K562 (cell line): ENCODE measurements at regions not wholly inside any gene's neighbourhood (a gene's known extent, or its start where the extent isn't known, plus 50 kb on each side); places are given as distances from the start of the nearest gene placed in this dataset.

Experiments
- ATAC-seq: fragments of 200-7000 bp; cut with Tn5 transposase; 3 replicates; pipeline ENCODE4 v1.9.1; 2020; ENCODE audit warnings: moderate library complexity
- BruUV-seq: library from RNA; stranded (reverse); fragments of 400-500 nt; replicated peaks from 2 replicates; lab custom pipeline; 2021; lab: Mats Ljungman, UMichigan
- CTCF ChIA-PET: fragments of 300-600 bp; formaldehyde crosslinking; extraction: SDS; loops from one replicate; lab custom pipeline; 2021; ENCODE audit warnings: low intra/inter-chr PET ratio; lab: Yijun Ruan, JAX
- POLR2A ChIA-PET: fragments of 300-600, 350-650 bp; sonication (Branson Sonifier 250); formaldehyde crosslinking; extraction: SDS; loops from one replicate; lab custom pipeline; 2021; ENCODE audit warnings: antibody characterized with exemption, inconsistent platforms; lab: Yijun Ruan, JAX
- DNase-seq, 4 experiments: peaks; one replicate each; pipeline versions ENCODE4 v3.0.0 to v3.0.0-alpha.2; 2011 to 2018; ENCODE audit warnings: low spot score in 3 of 4, mixed read lengths in 3 of 4; ENCODE audit errors: extremely low read depth in 1 of 4
- FAIRE-seq: peaks from 2 replicates; lab custom pipeline; 2011; peaks lifted over from hg19 to GRCh38; lab: Jason Lieb, UNC
- H2AFZ ChIP-seq: 2 replicates; pipeline ENCODE4 v1.6.0; 2011; ENCODE audit warnings: low read depth, low read length, control low read depth, inconsistent platforms
- H3K27ac ChIP-seq: fragments of 200-600 bp; 3 replicates; pipeline ENCODE4 v1.8.0; 2011; ENCODE audit warnings: low read depth, mild to moderate bottlenecking, control low read depth, inconsistent platforms, low read length, moderate library complexity, mixed read lengths; ENCODE audit errors: extremely low read depth
- H3K27me3 ChIP-seq, 2 experiments: fragments of 300-600 bp in 1 of 2; 2 replicates in 1 of 2; 3 replicates in 1 of 2; pipeline versions ENCODE4 v1.6.0 to v1.8.0; 2011; ENCODE audit warnings: inconsistent platforms in 2 of 2, low read length in 2 of 2, mild to moderate bottlenecking in 1 of 2, mixed read lengths in 1 of 2, moderate library complexity in 1 of 2; ENCODE audit not compliant: control insufficient read depth in 2 of 2, insufficient read depth in 2 of 2
- H3K36me3 ChIP-seq: fragments of 300-600 bp; 3 replicates; pipeline ENCODE4 v1.8.0; 2011; ENCODE audit warnings: mild to moderate bottlenecking, low read length, inconsistent platforms; ENCODE audit not compliant: control insufficient read depth, insufficient read depth
- H3K4me1 ChIP-seq, 2 experiments: fragments of 200-600 bp in 1 of 2; replicated peaks in 1 of 2; 2 replicates in 1 of 2; 3 replicates in 1 of 2; pipeline versions ENCODE4 v1.5.1 to v1.8.0; 2011; ENCODE audit warnings: inconsistent platforms in 2 of 2, low read length in 2 of 2, mild to moderate bottlenecking in 1 of 2, mixed read lengths in 1 of 2, moderate library complexity in 1 of 2; ENCODE audit not compliant: control insufficient read depth in 2 of 2, insufficient read depth in 2 of 2
- H3K4me2 ChIP-seq: 2 replicates; pipeline ENCODE4 v1.6.1; 2011; ENCODE audit warnings: low read length, control low read depth, inconsistent platforms, mixed read lengths; ENCODE audit not compliant: insufficient read depth
- H3K4me3 ChIP-seq: fragments of 200-600 bp; sonication (generic), shearing (Covaris generic); 2 replicates; pipeline ENCODE4 v1.5.1; 2016; ENCODE audit warnings: control low read depth, inconsistent platforms
- H3K79me2 ChIP-seq: fragments of 200-600 bp; 3 replicates; pipeline ENCODE4 v1.8.0; 2011; ENCODE audit warnings: low read length, inconsistent platforms; ENCODE audit not compliant: control insufficient read depth, insufficient read depth
- H3K9ac ChIP-seq, 2 experiments: 2 replicates each; pipeline versions ENCODE4 v1.6.0 to v1.6.1; 2011; ENCODE audit warnings: low read depth in 2 of 2, low read length in 2 of 2, control low read depth in 1 of 2, inconsistent platforms in 1 of 2, mild to moderate bottlenecking in 1 of 2, mixed read lengths in 1 of 2; ENCODE audit not compliant: insufficient read depth in 1 of 2
- H3K9me1 ChIP-seq: one replicate; pipeline ENCODE4 v1.6.0; 2011; ENCODE audit warnings: inconsistent platforms, mild to moderate bottlenecking, low read length, moderate library complexity; ENCODE audit not compliant: control insufficient read depth, insufficient read depth
- H3K9me3 ChIP-seq: replicated peaks from 2 replicates; pipeline ENCODE4 v1.5.1; 2011; ENCODE audit warnings: low read depth, low read length, inconsistent platforms; ENCODE audit not compliant: control insufficient read depth, insufficient read depth
- H4K20me1 ChIP-seq: replicated peaks from 2 replicates; pipeline ENCODE4 v1.6.1; 2011; ENCODE audit warnings: low read length, inconsistent platforms, mixed read lengths; ENCODE audit not compliant: control insufficient read depth, insufficient read depth
- E2F3 ChIP-seq: fragments of 250-450 bp; sonication (Bioruptor Pico); IDR thresholded peaks from 2 replicates; pipeline ENCODE4 v1.4.0; 2020; ENCODE audit warnings: mild to moderate bottlenecking
- FOXA1 ChIP-seq: fragments of 450-650 bp; IDR thresholded peaks from 2 replicates; pipeline ENCODE4 v1.6.1; 2016; ENCODE audit warnings: mild to moderate bottlenecking, borderline replicate concordance
- RNF2 ChIP-seq: sonication (generic); IDR thresholded peaks from 2 replicates; pipeline ENCODE4 v1.6.1; 2016
- RUNX1 ChIP-seq: sonication (generic); IDR thresholded peaks from 2 replicates; pipeline ENCODE4 v1.6.1; 2016; ENCODE audit warnings: antibody characterized with exemption, low read depth
- SIN3B ChIP-seq: fragments of 450-650 bp; IDR thresholded peaks from 2 replicates; pipeline ENCODE4 v1.6.1; 2017; ENCODE audit warnings: low read depth, mild to moderate bottlenecking, moderate library complexity
- SMARCA4 ChIP-seq: fragments of 450-650 bp; IDR thresholded peaks from 2 replicates; pipeline ENCODE4 v1.6.1; 2016
- TOE1 ChIP-seq, 2 experiments: fragments of 450-650 bp in 1 of 2; sonication (generic) in 1 of 2; formaldehyde crosslinking in 1 of 2; IDR thresholded peaks; 2 replicates each; pipeline versions ENCODE4 v1.7.1 to v1.8.0; 2016 to 2022; ENCODE audit warnings: borderline replicate concordance in 2 of 2, mild to moderate bottlenecking in 2 of 2, antibody characterized with exemption in 1 of 2, inconsistent platforms in 1 of 2, low read depth in 1 of 2, missing genetic modification reagents in 1 of 2, moderate library complexity in 1 of 2
- U2AF1 ChIP-seq: fragments of 200-400 bp; formaldehyde crosslinking; optimal IDR thresholded peaks from 2 replicates; pipeline ENCODE3; 2017; ENCODE audit warnings: mild to moderate bottlenecking, low read depth, low read length, moderate library complexity
- ZNF124 ChIP-seq: sonication (generic); formaldehyde crosslinking; IDR thresholded peaks from 2 replicates; pipeline ENCODE4 v1.8.1; 2022; ENCODE audit warnings: missing genetic modification reagents
- ZNF133 ChIP-seq: fragments of 250-450 bp; sonication (Bioruptor Pico); IDR thresholded peaks from 2 replicates; pipeline ENCODE4 v1.4.0; 2020; ENCODE audit warnings: mild to moderate bottlenecking
- ZNF232 ChIP-seq: sonication (generic); formaldehyde crosslinking; IDR thresholded peaks from 2 replicates; pipeline ENCODE4 v1.8.0; 2022; ENCODE audit warnings: mild to moderate bottlenecking, missing genetic modification reagents
- ZNF347 ChIP-seq: fragments of 450-650 bp; formaldehyde crosslinking; IDR thresholded peaks from 2 replicates; pipeline ENCODE4 v1.4.0; 2020; ENCODE audit warnings: low read depth, mild to moderate bottlenecking, moderate library complexity
- ZNF436 ChIP-seq: fragments of 250-450, 450-650 bp; sonication (Bioruptor Pico); formaldehyde crosslinking; IDR thresholded peaks from 2 replicates; pipeline ENCODE4 v1.7.0; 2020; ENCODE audit warnings: mild to moderate bottlenecking
- ZNF583 ChIP-seq: fragments of 250-450 bp; sonication (Bioruptor Pico); IDR thresholded peaks from 2 replicates; pipeline ENCODE4 v1.4.0; 2020
- ZNF584 ChIP-seq: fragments of 200-800 bp; sonication (Bioruptor generic); IDR thresholded peaks from 2 replicates; pipeline ENCODE4 v1.6.1; 2016; ENCODE audit warnings: low read depth, mild to moderate bottlenecking, missing genetic modification characterization, missing compliant biosample characterization
- WGBS: fragments of 100-300 bp; shearing (Covaris generic); methylation state at CpG from one replicate; pipeline ENCODE4 v1.1.6; 2016; ENCODE audit warnings: low coverage, mixed read lengths; ENCODE audit not compliant: insufficient coverage; ENCODE audit errors: missing lambda C conversion rate; 5-methylcytosine and 5-hydroxymethylcytosine counted together
- in situ Hi-C: fragments of 300-500 bp; cut with MboI; formaldehyde crosslinking; loops from 4 replicates; pipeline ENCODE4 v1.15.0; 2018; ENCODE audit warnings: inconsistent platforms, mixed read lengths
- intact Hi-C: fragments of 100-400 bp; cut with micrococcal nuclease; formaldehyde crosslinking; loops from 2 replicates; pipeline ENCODE4 v1.14.2; 2022
- TF ChIP-seq, protein P1 (sequence below): fragments of 200-800 bp; sonication (Bioruptor generic); IDR thresholded peaks from 2 replicates; pipeline ENCODE4 v1.6.1; 2017; ENCODE audit warnings: missing genetic modification characterization, missing compliant biosample characterization

DNA sequence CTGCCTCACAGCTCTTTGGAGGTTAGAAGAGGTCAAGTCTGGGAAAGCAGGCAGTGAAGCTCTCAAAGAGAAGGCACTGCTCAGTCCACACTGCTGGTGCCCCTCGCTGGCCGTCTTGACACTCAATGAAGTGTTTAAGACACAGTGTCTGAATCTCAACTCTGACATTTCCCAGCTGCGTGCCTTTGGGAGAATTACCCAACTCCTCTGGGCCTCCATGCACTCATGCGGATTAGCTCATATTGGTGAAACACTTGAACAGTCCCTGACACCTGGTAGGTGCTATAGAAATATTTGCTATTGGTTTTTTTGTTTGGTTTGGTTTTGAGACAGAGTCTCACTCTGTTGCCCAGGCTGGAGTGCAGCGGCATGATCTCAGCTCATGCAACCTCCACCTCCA lies 281.0 kb downstream of the SRBD1 start:
- CTCF ChIA-PET: no interaction called here
- Histone ChIP-seq H3K4me3 (no peak overlapping the region), H3K79me2 (no peaks in the 10 kb centered on the region), H3K9me3 (no peaks in the 10 kb centered on the region), H3K9ac (no peak overlapping the region), H3K36me3 (no peaks in the 10 kb centered on the region), H3K9me1 (no peaks in the 10 kb centered on the region), H3K27ac (no peak overlapping the region), H4K20me1 (no peaks in the 10 kb centered on the region), H2AFZ (no peak overlapping the region), H3K27me3 (peaks cover 21 to 68% of the 10 kb centered on the region in 2 experiments), H3K4me1 (no peaks in the 10 kb centered on the region), H3K4me2 (no peak overlapping the region)
- FAIRE-seq (no peak), DNase-seq (no peak), ATAC-seq (no peak)
- POLR2A ChIA-PET: interaction anchor here (1.2 kb wide), 1 partner anchor 9 kb away, joined by 4 read pairs; no protein-coding TSS in a partner anchor
- in situ Hi-C loops: no loop called here
- no TSS peak for BruUV-seq
- 2% methylated on average over 5 of the region's 5 CpGs for WGBS
- intact Hi-C loops: loop anchor here (10.0 kb wide), 1 partner anchor 165 kb away; no protein-coding TSS in a partner anchor
- TF ChIP-seq RNF2: no peak
- no peak for TF ChIP-seq RUNX1
- TF ChIP-seq FOXA1: no peak
- TF ChIP-seq ZNF347 (CRISPR knock-in tag): no peak
- no peak for TF ChIP-seq ZNF124
- TF ChIP-seq E2F3: no peak
- TF ChIP-seq ZNF436 (CRISPR knock-in tag): no peak
- TF ChIP-seq, protein P1, sequence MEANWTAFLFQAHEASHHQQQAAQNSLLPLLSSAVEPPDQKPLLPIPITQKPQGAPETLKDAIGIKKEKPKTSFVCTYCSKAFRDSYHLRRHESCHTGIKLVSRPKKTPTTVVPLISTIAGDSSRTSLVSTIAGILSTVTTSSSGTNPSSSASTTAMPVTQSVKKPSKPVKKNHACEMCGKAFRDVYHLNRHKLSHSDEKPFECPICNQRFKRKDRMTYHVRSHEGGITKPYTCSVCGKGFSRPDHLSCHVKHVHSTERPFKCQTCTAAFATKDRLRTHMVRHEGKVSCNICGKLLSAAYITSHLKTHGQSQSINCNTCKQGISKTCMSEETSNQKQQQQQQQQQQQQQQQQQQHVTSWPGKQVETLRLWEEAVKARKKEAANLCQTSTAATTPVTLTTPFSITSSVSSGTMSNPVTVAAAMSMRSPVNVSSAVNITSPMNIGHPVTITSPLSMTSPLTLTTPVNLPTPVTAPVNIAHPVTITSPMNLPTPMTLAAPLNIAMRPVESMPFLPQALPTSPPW (CRISPR knock-in tag): no peak
- TF ChIP-seq ZNF583 (CRISPR knock-in tag): no peak
- TF ChIP-seq ZNF232 (CRISPR knock-in tag): no peak
- TF ChIP-seq SMARCA4: no peak
- TF ChIP-seq TOE1 (IDR thresholded peaks at IDR 0.05; ENCODE audit: borderline replicate concordance): no peak
- TF ChIP-seq TOE1 (CRISPR knock-in tag; IDR thresholded peaks at IDR 0.05; ENCODE audit: borderline replicate concordance, low read depth): no peak
- TF ChIP-seq U2AF1: no peak
- no peak for TF ChIP-seq ZNF584 (CRISPR knock-in tag)
- TF ChIP-seq SIN3B: no peak
- TF ChIP-seq ZNF133 (CRISPR knock-in tag): no peak
